IPS-15b (cell line): ENCODE measurements at regions not wholly inside any gene's neighbourhood (a gene's known extent, or its start where the extent isn't known, plus 50 kb on each side); places are given as distances from the start of the nearest gene placed in this dataset.

ENCODE experiments used
- H3K27me3 ChIP-seq: one replicate; pipeline ENCODE4 v1.6.1; 2013; ENCODE audit warnings: low read length; ENCODE audit not compliant: control insufficient read depth, insufficient read depth
- H3K36me3 ChIP-seq: one replicate; pipeline ENCODE4 v1.6.1; 2013; ENCODE audit warnings: low read length; ENCODE audit not compliant: control insufficient read depth, insufficient read depth
- H3K4me1 ChIP-seq: one replicate; pipeline ENCODE4 v1.6.1; 2013; ENCODE audit warnings: mild to moderate bottlenecking, low read length; ENCODE audit not compliant: control insufficient read depth, insufficient read depth
- H3K4me3 ChIP-seq: one replicate; pipeline ENCODE4 v1.5.1; 2013; ENCODE audit warnings: low read depth, low read length
- H3K9ac ChIP-seq: one replicate; pipeline ENCODE4 v1.6.1; 2013; ENCODE audit warnings: low read depth, mild to moderate bottlenecking, low read length
- H3K9me3 ChIP-seq: one replicate; pipeline ENCODE4 v1.6.1; 2013; ENCODE audit warnings: mild to moderate bottlenecking, low read length; ENCODE audit not compliant: control insufficient read depth, insufficient read depth

GRCh38 chr22:48256776-48257684 lies 1494.6 kb downstream of the TBC1D22A start:
- Histone ChIP-seq H3K27me3 (no peaks in the 10 kb centered on the region), H3K9me3 (no peaks in the 10 kb centered on the region), H3K4me1 (no peaks in the 10 kb centered on the region), H3K4me3 (no peak overlapping the region), H3K36me3 (no peaks in the 10 kb centered on the region), H3K9ac (no peak overlapping the region)

GRCh38 chr22:48256041-48256739 lies 1493.7 kb downstream of the TBC1D22A start:
- Histone ChIP-seq H3K9ac (no peak overlapping the region), H3K27me3 (no peaks in the 10 kb centered on the region), H3K4me1 (no peaks in the 10 kb centered on the region), H3K36me3 (no peaks in the 10 kb centered on the region), H3K4me3 (no peak overlapping the region), H3K9me3 (no peaks in the 10 kb centered on the region)

- Histone ChIP-seq H3K36me3 (no peaks in the 10 kb centered on the region), H3K4me3 (no peak overlapping the region), H3K9me3 (no peaks in the 10 kb centered on the region), H3K9ac (no peak overlapping the region), H3K27me3 (no peaks in the 10 kb centered on the region), H3K4me1 (no peaks in the 10 kb centered on the region)
These were observed 1491.9 kb downstream of the TBC1D22A start for GRCh38 chr22:48254311-48254873.

GRCh38 chr22:48253573-48253972 lies 1491.1 kb downstream of the TBC1D22A start:
- no peaks in the 10 kb centered on the region for H3K36me3 ChIP-seq
- no peaks in the 10 kb centered on the region for H3K4me1 ChIP-seq
- no peaks in the 10 kb centered on the region for H3K27me3 ChIP-seq
- no peak overlapping the region for H3K4me3 ChIP-seq
- H3K9me3 ChIP-seq, result no peaks in the 10 kb centered on the region
- no peak overlapping the region for H3K9ac ChIP-seq

GRCh38 chr22:48253136-48253535 lies 1490.7 kb downstream of the TBC1D22A start:
- no peak overlapping the region for H3K9ac ChIP-seq
- no peaks in the 10 kb centered on the region for H3K27me3 ChIP-seq
- no peaks in the 10 kb centered on the region for H3K9me3 ChIP-seq
- no peaks in the 10 kb centered on the region for H3K36me3 ChIP-seq
- H3K4me1 ChIP-seq, result no peaks in the 10 kb centered on the region
- no peak overlapping the region for H3K4me3 ChIP-seq

GRCh38 chr22:48251629-48252028 lies 1489.2 kb downstream of the TBC1D22A start:
- Histone ChIP-seq H3K4me1 (no peaks in the 10 kb centered on the region), H3K4me3 (no peak overlapping the region), H3K9me3 (no peaks in the 10 kb centered on the region), H3K27me3 (no peaks in the 10 kb centered on the region), H3K9ac (no peak overlapping the region), H3K36me3 (no peaks in the 10 kb centered on the region)

GRCh38 chr22:48250937-48251530 lies 1488.6 kb downstream of the TBC1D22A start:
- no peaks in the 10 kb centered on the region for H3K27me3 ChIP-seq
- H3K36me3 ChIP-seq, result no peaks in the 10 kb centered on the region
- no peaks in the 10 kb centered on the region for H3K9me3 ChIP-seq
- no peak overlapping the region for H3K4me3 ChIP-seq
- H3K4me1 ChIP-seq, result no peaks in the 10 kb centered on the region
- H3K9ac ChIP-seq, result no peak overlapping the region

- Histone ChIP-seq H3K4me3 (no peak overlapping the region), H3K4me1 (no peaks in the 10 kb centered on the region), H3K27me3 (no peaks in the 10 kb centered on the region), H3K9ac (no peak overlapping the region), H3K9me3 (no peaks in the 10 kb centered on the region), H3K36me3 (no peaks in the 10 kb centered on the region)
These were observed 1487.9 kb downstream of the TBC1D22A start for GRCh38 chr22:48250286-48250895.

GRCh38 chr22:48249713-48250268 lies 1487.3 kb downstream of the TBC1D22A start:
- H3K9ac ChIP-seq, result no peak overlapping the region

GRCh38 chr22:48248901-48249455 lies 1486.5 kb downstream of the TBC1D22A start:
- Histone ChIP-seq H3K9ac (no peak overlapping the region), H3K4me3 (no peak overlapping the region), H3K27me3 (no peaks in the 10 kb centered on the region), H3K4me1 (no peaks in the 10 kb centered on the region), H3K36me3 (no peaks in the 10 kb centered on the region), H3K9me3 (no peaks in the 10 kb centered on the region)

More at GRCh38 chr22:48249713-48250268, 1487.3 kb downstream of the TBC1D22A start:
- Histone ChIP-seq H3K27me3 (no peaks in the 10 kb centered on the region), H3K36me3 (no peaks in the 10 kb centered on the region), H3K4me1 (no peaks in the 10 kb centered on the region), H3K4me3 (no peak overlapping the region), H3K9me3 (no peaks in the 10 kb centered on the region)

- Histone ChIP-seq H3K27me3 (no peaks in the 10 kb centered on the region), H3K9me3 (no peaks in the 10 kb centered on the region), H3K9ac (no peak overlapping the region), H3K4me1 (no peaks in the 10 kb centered on the region), H3K4me3 (no peak overlapping the region), H3K36me3 (no peaks in the 10 kb centered on the region)
These were observed 1485.4 kb downstream of the TBC1D22A start for GRCh38 chr22:48247829-48248228.
